HL-60 (cell line): ENCODE measurements at regions not wholly inside any gene's neighbourhood (a gene's known extent, or its start where the extent isn't known, plus 50 kb on each side); places are given as distances from the start of the nearest gene placed in this dataset.

Experiments used
- GABPA ChIP-seq: IDR thresholded peaks from 2 replicates; pipeline ENCODE4 v1.6.1; 2012; ENCODE audit warnings: low read depth
- POLR2AphosphoS5 ChIP-seq: IDR thresholded peaks from 2 replicates; pipeline ENCODE4 v1.6.1; 2012; ENCODE audit warnings: low read depth
- TF ChIP-seq, protein P1 (sequence below): IDR thresholded peaks from one replicate; pipeline ENCODE4 v1.5.1; 2011; ENCODE audit warnings: low read length, control low read depth, inconsistent platforms; ENCODE audit not compliant: insufficient read depth
- TF ChIP-seq, protein P2 (sequence below): IDR thresholded peaks from 2 replicates; pipeline ENCODE4 v1.6.1; 2012; ENCODE audit warnings: low read depth; ENCODE audit not compliant: insufficient replicate concordance

DNA sequence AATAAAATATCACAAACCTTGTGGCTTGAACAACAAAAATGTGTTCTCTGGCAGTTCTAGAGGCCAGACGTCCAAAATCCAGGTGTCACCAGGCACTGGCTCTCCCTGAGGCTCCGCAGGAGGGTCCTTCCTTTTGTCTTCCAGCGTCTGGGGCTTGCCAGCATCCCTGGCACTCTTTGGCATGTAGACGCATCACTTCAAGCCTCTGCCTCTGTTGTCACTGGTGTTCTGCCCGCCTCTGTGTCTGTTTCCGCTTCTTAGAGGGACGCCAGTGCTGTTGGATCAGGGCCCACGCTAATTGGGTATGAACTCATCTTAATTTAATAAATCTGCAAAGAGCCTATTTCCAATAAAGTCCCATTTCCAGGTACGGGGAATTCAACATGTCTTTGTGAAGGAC is 273.7 kb upstream of the C1orf174 start:
- TF ChIP-seq, protein P1, sequence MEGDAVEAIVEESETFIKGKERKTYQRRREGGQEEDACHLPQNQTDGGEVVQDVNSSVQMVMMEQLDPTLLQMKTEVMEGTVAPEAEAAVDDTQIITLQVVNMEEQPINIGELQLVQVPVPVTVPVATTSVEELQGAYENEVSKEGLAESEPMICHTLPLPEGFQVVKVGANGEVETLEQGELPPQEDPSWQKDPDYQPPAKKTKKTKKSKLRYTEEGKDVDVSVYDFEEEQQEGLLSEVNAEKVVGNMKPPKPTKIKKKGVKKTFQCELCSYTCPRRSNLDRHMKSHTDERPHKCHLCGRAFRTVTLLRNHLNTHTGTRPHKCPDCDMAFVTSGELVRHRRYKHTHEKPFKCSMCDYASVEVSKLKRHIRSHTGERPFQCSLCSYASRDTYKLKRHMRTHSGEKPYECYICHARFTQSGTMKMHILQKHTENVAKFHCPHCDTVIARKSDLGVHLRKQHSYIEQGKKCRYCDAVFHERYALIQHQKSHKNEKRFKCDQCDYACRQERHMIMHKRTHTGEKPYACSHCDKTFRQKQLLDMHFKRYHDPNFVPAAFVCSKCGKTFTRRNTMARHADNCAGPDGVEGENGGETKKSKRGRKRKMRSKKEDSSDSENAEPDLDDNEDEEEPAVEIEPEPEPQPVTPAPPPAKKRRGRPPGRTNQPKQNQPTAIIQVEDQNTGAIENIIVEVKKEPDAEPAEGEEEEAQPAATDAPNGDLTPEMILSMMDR = no peak
- TF ChIP-seq, protein P2, sequence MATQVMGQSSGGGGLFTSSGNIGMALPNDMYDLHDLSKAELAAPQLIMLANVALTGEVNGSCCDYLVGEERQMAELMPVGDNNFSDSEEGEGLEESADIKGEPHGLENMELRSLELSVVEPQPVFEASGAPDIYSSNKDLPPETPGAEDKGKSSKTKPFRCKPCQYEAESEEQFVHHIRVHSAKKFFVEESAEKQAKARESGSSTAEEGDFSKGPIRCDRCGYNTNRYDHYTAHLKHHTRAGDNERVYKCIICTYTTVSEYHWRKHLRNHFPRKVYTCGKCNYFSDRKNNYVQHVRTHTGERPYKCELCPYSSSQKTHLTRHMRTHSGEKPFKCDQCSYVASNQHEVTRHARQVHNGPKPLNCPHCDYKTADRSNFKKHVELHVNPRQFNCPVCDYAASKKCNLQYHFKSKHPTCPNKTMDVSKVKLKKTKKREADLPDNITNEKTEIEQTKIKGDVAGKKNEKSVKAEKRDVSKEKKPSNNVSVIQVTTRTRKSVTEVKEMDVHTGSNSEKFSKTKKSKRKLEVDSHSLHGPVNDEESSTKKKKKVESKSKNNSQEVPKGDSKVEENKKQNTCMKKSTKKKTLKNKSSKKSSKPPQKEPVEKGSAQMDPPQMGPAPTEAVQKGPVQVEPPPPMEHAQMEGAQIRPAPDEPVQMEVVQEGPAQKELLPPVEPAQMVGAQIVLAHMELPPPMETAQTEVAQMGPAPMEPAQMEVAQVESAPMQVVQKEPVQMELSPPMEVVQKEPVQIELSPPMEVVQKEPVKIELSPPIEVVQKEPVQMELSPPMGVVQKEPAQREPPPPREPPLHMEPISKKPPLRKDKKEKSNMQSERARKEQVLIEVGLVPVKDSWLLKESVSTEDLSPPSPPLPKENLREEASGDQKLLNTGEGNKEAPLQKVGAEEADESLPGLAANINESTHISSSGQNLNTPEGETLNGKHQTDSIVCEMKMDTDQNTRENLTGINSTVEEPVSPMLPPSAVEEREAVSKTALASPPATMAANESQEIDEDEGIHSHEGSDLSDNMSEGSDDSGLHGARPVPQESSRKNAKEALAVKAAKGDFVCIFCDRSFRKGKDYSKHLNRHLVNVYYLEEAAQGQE = no peak
- TF ChIP-seq POLR2AphosphoS5 (no peak), GABPA (no peak)
